Mesothelial cell of epicardium (in vitro differentiated cells): ENCODE measurements at regions not wholly inside any gene's neighbourhood (a gene's known extent, or its start where the extent isn't known, plus 50 kb on each side); places are given as distances from the start of the nearest gene placed in this dataset.

ENCODE experiments used
- DNase-seq, 2 experiments: peaks; one replicate each; pipeline ENCODE4 v3.0.0; 2021; ENCODE audit warnings: low spot score in 2 of 2; ENCODE audit not compliant: unreplicated experiment in 2 of 2
- H3K27ac Mint-ChIP-seq: 2 replicates; pipeline ENCODE4 v1.8.0; 2021; ENCODE audit warnings: mixed read lengths
- H3K27me3 Mint-ChIP-seq: 2 replicates; pipeline ENCODE4 v1.8.0; 2021; ENCODE audit warnings: low read depth, mixed read lengths
- H3K36me3 Mint-ChIP-seq: 2 replicates; pipeline ENCODE4 v1.8.0; 2021; ENCODE audit warnings: mixed read lengths
- H3K4me1 Mint-ChIP-seq: 2 replicates; pipeline ENCODE4 v1.8.0; 2021; ENCODE audit warnings: mixed read lengths
- H3K4me3 Mint-ChIP-seq: 2 replicates; pipeline ENCODE4 v1.8.0; 2021; ENCODE audit warnings: mild to moderate bottlenecking, moderate library complexity, mixed read lengths
- H3K9me3 Mint-ChIP-seq: 2 replicates; pipeline ENCODE4 v1.8.0; 2021; ENCODE audit warnings: mixed read lengths
- CTCF ChIP-seq: fragments of 200-600 bp; sonication (generic); IDR thresholded peaks from one replicate; pipeline ENCODE4 v1.5.0; 2021; ENCODE audit warnings: antibody characterized with exemption; ENCODE audit not compliant: unreplicated experiment

- Mint-ChIP-seq H3K27ac (no peak overlapping the region), H3K36me3 (no peaks in the 10 kb centered on the region), H3K4me1 (peaks cover 15% of the 10 kb centered on the region), H3K9me3 (peaks cover 5% of the 10 kb centered on the region), H3K27me3 (no peaks in the 10 kb centered on the region), H3K4me3 (no peak overlapping the region)
- no peak for TF ChIP-seq CTCF
- DNase-seq: no peak
These were observed 70.3 kb upstream of the ZNF521 start for GRCh38 chr18:25422230-25422629.

GRCh38 chr18:25420077-25420825 is 68.3 kb upstream of the ZNF521 start:
- no peak for DNase-seq
- TF ChIP-seq CTCF: no peak
- Mint-ChIP-seq H3K9me3 (no peaks in the 10 kb centered on the region), H3K4me1 (peaks cover 22% of the 10 kb centered on the region), H3K27ac (no peak overlapping the region), H3K4me3 (no peak overlapping the region), H3K27me3 (no peaks in the 10 kb centered on the region), H3K36me3 (no peaks in the 10 kb centered on the region)

GRCh38 chr18:25416374-25416773 is 64.4 kb upstream of the ZNF521 start:
- no peak for TF ChIP-seq CTCF
- Mint-ChIP-seq H3K27ac (no peak overlapping the region), H3K36me3 (no peaks in the 10 kb centered on the region)

GRCh38 chr18:25409971-25410370 is 58.0 kb upstream of the ZNF521 start:
- Mint-ChIP-seq H3K27me3 (no peaks in the 10 kb centered on the region), H3K27ac (no peak overlapping the region), H3K4me1 (no peaks in the 10 kb centered on the region), H3K4me3 (no peak overlapping the region), H3K9me3 (peaks cover 16% of the 10 kb centered on the region), H3K36me3 (no peaks in the 10 kb centered on the region)
- DNase-seq: no peak
- no peak for TF ChIP-seq CTCF

More at GRCh38 chr18:25416374-25416773, 64.4 kb upstream of the ZNF521 start:
- peaks cover 22% of the 10 kb centered on the region for H3K4me1 Mint-ChIP-seq
- H3K27me3 Mint-ChIP-seq: no peaks in the 10 kb centered on the region
- H3K9me3 Mint-ChIP-seq: no peaks in the 10 kb centered on the region
- DNase-seq: no peak
- H3K4me3 Mint-ChIP-seq: no peak overlapping the region

GRCh38 chr18:25408293-25408692 is 56.3 kb upstream of the ZNF521 start:
- DNase-seq: no peak
- no peak overlapping the region for H3K27ac Mint-ChIP-seq
- no peaks in the 10 kb centered on the region for H3K36me3 Mint-ChIP-seq
- H3K27me3 Mint-ChIP-seq: no peaks in the 10 kb centered on the region
- no peak for TF ChIP-seq CTCF
- H3K4me3 Mint-ChIP-seq: no peak overlapping the region
- no peaks in the 10 kb centered on the region for H3K4me1 Mint-ChIP-seq
- H3K9me3 Mint-ChIP-seq: peaks cover 16% of the 10 kb centered on the region
